ENCODE measurements at regions not wholly inside any gene's neighbourhood (a gene's known extent, or its start where the extent isn't known, plus 50 kb on each side); places are given as distances from the start of the nearest gene placed in this dataset.

- intact Hi-C loops (cut with DNase I): no loop called here
- DNase-seq (ENCODE audit: low spot score): no peak
Observed at GRCh38 chr1:199403531-199404116, 623.9 kb upstream of the NR5A2 start.

GRCh38 chr1:199404191-199404590 lies 623.3 kb upstream of the NR5A2 start:
- intact Hi-C loops (cut with DNase I): no loop called here
- no peak for DNase-seq (ENCODE audit: low spot score)

GRCh38 chr1:199404976-199405375 lies 622.5 kb upstream of the NR5A2 start:
- intact Hi-C loops (cut with DNase I): no loop called here
- DNase-seq (ENCODE audit: low spot score): no peak

GRCh38 chr1:199405634-199406196 lies 621.8 kb upstream of the NR5A2 start:
- intact Hi-C loops (cut with DNase I): no loop called here
- DNase-seq (ENCODE audit: low spot score): no peak

GRCh38 chr1:199410462-199410861 lies 617.0 kb upstream of the NR5A2 start:
- intact Hi-C loops (cut with DNase I): no loop called here
- no peak for DNase-seq (ENCODE audit: low spot score)

- intact Hi-C loops (cut with DNase I): no loop called here
Observed at GRCh38 chr1:199411506-199411905, 616.0 kb upstream of the NR5A2 start.

GRCh38 chr1:199422206-199422605 lies 605.3 kb upstream of the NR5A2 start:
- DNase-seq (ENCODE audit: low spot score): no peak
- intact Hi-C loops (cut with DNase I): loop anchor here in 1 of 2 donors (10.0 kb wide), 1 partner anchor 903 kb away; no protein-coding TSS in a partner anchor

More at GRCh38 chr1:199411506-199411905, 616.0 kb upstream of the NR5A2 start:
- DNase-seq (ENCODE audit: low spot score): no peak

- no peak for DNase-seq (ENCODE audit: low spot score)
- intact Hi-C loops (cut with DNase I): no loop called here
Observed at GRCh38 chr1:199447906-199448305, 579.6 kb upstream of the NR5A2 start.

- intact Hi-C loops (cut with DNase I): no loop called here
- DNase-seq (ENCODE audit: low spot score): no peak
Observed at GRCh38 chr1:199448646-199449045, 578.9 kb upstream of the NR5A2 start.

- DNase-seq (ENCODE audit: low spot score): no peak
- intact Hi-C loops (cut with DNase I): no loop called here
Observed at GRCh38 chr1:199449221-199449620, 578.3 kb upstream of the NR5A2 start.

GRCh38 chr1:199449681-199450080 lies 577.8 kb upstream of the NR5A2 start:
- DNase-seq (ENCODE audit: low spot score): no peak
- intact Hi-C loops (cut with DNase I): no loop called here

GRCh38 chr1:199452627-199453026 lies 574.9 kb upstream of the NR5A2 start:
- intact Hi-C loops (cut with DNase I): no loop called here
- DNase-seq (ENCODE audit: low spot score): no peak

- intact Hi-C loops (cut with DNase I): no loop called here
- DNase-seq (ENCODE audit: low spot score): no peak
Observed at GRCh38 chr1:199453723-199454122, 573.8 kb upstream of the NR5A2 start.

GRCh38 chr1:199460933-199461332 lies 566.6 kb upstream of the NR5A2 start:
- DNase-seq (ENCODE audit: low spot score): no peak
- intact Hi-C loops (cut with DNase I): no loop called here

GRCh38 chr1:199463521-199464127 lies 563.9 kb upstream of the NR5A2 start:
- intact Hi-C loops (cut with DNase I): no loop called here
- no peak for DNase-seq (ENCODE audit: low spot score)

- intact Hi-C loops (cut with DNase I): no loop called here
- DNase-seq (ENCODE audit: low spot score): no peak
Observed at GRCh38 chr1:199466961-199467360, 560.5 kb upstream of the NR5A2 start.

- intact Hi-C loops (cut with DNase I): no loop called here
Observed at GRCh38 chr1:199472018-199472417, 555.5 kb upstream of the NR5A2 start.

GRCh38 chr1:199472978-199473377 lies 554.5 kb upstream of the NR5A2 start:
- no peak for DNase-seq (ENCODE audit: low spot score)
- intact Hi-C loops (cut with DNase I): no loop called here

More at GRCh38 chr1:199472018-199472417, 555.5 kb upstream of the NR5A2 start:
- no peak for DNase-seq (ENCODE audit: low spot score)

GRCh38 chr1:199474738-199475137 lies 552.8 kb upstream of the NR5A2 start:
- intact Hi-C loops (cut with DNase I): no loop called here
- DNase-seq (ENCODE audit: low spot score): no peak

- DNase-seq (ENCODE audit: low spot score): no peak
- intact Hi-C loops (cut with DNase I): no loop called here
Observed at GRCh38 chr1:199482426-199482825, 545.1 kb upstream of the NR5A2 start.

- DNase-seq (ENCODE audit: low spot score): no peak
- intact Hi-C loops (cut with DNase I): no loop called here
Observed at GRCh38 chr1:199489594-199489993, 537.9 kb upstream of the NR5A2 start.

All from posterior vena cava (tissue), 2 donors.